Stomach (tissue), 4 donors: ENCODE measurements at regions not wholly inside any gene's neighbourhood (a gene's known extent, or its start where the extent isn't known, plus 50 kb on each side); places are given as distances from the start of the nearest gene placed in this dataset.

Experiments
- EP300 ChIP-seq: sonication (generic); formaldehyde crosslinking; IDR thresholded peaks from one replicate; pipeline ENCODE4 v1.6.1; 2017; ENCODE audit warnings: antibody characterized with exemption
- POLR2A ChIP-seq, 4 donors: fragments of 450-650 bp; IDR thresholded peaks; one replicate each; pipeline ENCODE4 v1.6.1; 2016; ENCODE audit warnings: antibody characterized with exemption in 4 of 4, control low read depth in 2 of 4, mild to moderate bottlenecking in 1 of 4, moderate library complexity in 1 of 4
- POLR2AphosphoS5 ChIP-seq, 3 donors: sonication (generic); formaldehyde crosslinking; IDR thresholded peaks; one replicate each; pipeline ENCODE4 v1.6.1; 2016; ENCODE audit warnings: antibody characterized with exemption in 3 of 3
- TF ChIP-seq, protein P1 (sequence below), 7 experiments: fragments of 450-650 bp in 4 of 7; fragments of 200-600 bp in 3 of 7; sonication (generic) in 3 of 7; IDR thresholded peaks; one replicate each; pipeline ENCODE4 v1.5.1; 2016 to 2019; ENCODE audit warnings: antibody characterized with exemption in 7 of 7, control low read depth in 2 of 7, mild to moderate bottlenecking in 1 of 7

DNA sequence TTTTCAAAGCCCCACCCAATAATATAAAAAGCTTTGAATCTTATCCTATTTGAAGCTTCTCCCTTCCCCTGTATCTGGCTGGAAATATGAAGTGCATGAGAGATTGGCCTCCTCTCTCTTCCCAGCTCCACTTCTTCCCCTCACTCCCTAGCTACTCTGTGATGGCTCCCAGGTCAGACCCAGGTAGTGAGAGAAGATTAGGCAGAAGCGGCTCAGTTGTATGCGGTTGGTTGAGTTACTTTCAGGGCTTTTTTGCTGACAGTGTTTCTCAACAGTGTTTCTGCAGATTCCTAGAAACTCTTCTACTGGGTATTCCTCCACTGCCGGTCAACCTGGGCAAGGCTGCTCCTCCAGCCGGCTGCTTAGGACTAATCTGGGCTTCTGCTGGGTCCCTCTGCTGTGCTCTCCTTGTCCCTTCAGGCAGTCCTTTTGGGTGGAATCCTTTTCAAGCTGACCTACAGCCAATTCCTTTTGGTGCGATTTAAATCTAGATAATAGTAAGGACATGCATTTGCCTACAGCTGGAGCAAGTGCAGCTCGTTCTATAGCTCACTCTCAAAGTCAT is 87.4 kb upstream of the SLC7A11 start:
- TF ChIP-seq EP300 (no peak), POLR2AphosphoS5 (IDR thresholded peaks at IDR 0.05) (no peak), POLR2A (IDR thresholded peaks at IDR 0.05) (no peak)
- TF ChIP-seq, protein P1, sequence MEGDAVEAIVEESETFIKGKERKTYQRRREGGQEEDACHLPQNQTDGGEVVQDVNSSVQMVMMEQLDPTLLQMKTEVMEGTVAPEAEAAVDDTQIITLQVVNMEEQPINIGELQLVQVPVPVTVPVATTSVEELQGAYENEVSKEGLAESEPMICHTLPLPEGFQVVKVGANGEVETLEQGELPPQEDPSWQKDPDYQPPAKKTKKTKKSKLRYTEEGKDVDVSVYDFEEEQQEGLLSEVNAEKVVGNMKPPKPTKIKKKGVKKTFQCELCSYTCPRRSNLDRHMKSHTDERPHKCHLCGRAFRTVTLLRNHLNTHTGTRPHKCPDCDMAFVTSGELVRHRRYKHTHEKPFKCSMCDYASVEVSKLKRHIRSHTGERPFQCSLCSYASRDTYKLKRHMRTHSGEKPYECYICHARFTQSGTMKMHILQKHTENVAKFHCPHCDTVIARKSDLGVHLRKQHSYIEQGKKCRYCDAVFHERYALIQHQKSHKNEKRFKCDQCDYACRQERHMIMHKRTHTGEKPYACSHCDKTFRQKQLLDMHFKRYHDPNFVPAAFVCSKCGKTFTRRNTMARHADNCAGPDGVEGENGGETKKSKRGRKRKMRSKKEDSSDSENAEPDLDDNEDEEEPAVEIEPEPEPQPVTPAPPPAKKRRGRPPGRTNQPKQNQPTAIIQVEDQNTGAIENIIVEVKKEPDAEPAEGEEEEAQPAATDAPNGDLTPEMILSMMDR (IDR thresholded peaks at IDR 0.05) = no peak
